Astrocyte (in vitro differentiated cells and primary cell): ENCODE measurements at regions not wholly inside any gene's neighbourhood (a gene's known extent, or its start where the extent isn't known, plus 50 kb on each side); places are given as distances from the start of the nearest gene placed in this dataset.

Experiments used
- DNase-seq: peaks from one replicate; pipeline ENCODE4 v3.0.0-alpha.2; 2010; ENCODE audit warnings: low read depth
- FAIRE-seq: peaks from 2 replicates; lab custom pipeline; 2011; peaks lifted over from hg19 to GRCh38; lab: Jason Lieb, UNC
- H2AFZ ChIP-seq: 2 replicates; pipeline ENCODE4 v1.6.0; 2012; ENCODE audit warnings: low read depth, low read length, inconsistent platforms
- H3K27ac ChIP-seq: 2 replicates; pipeline ENCODE4 v1.5.1; 2011; ENCODE audit warnings: low read depth, low read length, inconsistent platforms
- H3K27me3 ChIP-seq: 2 replicates; pipeline ENCODE4 v1.6.0; 2011; ENCODE audit warnings: low read length, inconsistent platforms; ENCODE audit not compliant: insufficient read depth
- H3K36me3 ChIP-seq: 2 replicates; pipeline ENCODE4 v1.5.1; 2011; ENCODE audit warnings: low read length, inconsistent platforms; ENCODE audit not compliant: insufficient read depth
- H3K4me1 ChIP-seq: 2 replicates; pipeline ENCODE4 v1.5.1; 2011; ENCODE audit warnings: low read length, inconsistent platforms; ENCODE audit not compliant: insufficient read depth
- H3K4me2 ChIP-seq: 2 replicates; pipeline ENCODE4 v1.6.0; 2012; ENCODE audit warnings: low read length, inconsistent platforms
- H3K4me3 ChIP-seq: 2 replicates; pipeline ENCODE4 v1.5.1; 2011; ENCODE audit warnings: low read depth, mild to moderate bottlenecking, low read length, inconsistent platforms; ENCODE audit not compliant: insufficient read depth
- H3K79me2 ChIP-seq: 2 replicates; pipeline ENCODE4 v1.6.0; 2012; ENCODE audit warnings: mild to moderate bottlenecking, low read length, inconsistent platforms; ENCODE audit not compliant: insufficient read depth
- H3K9ac ChIP-seq: 2 replicates; pipeline ENCODE4 v1.6.0; 2012; ENCODE audit warnings: mild to moderate bottlenecking, low read length, inconsistent platforms
- H3K9me3 ChIP-seq: 2 replicates; pipeline ENCODE4 v1.5.1; 2012; ENCODE audit warnings: low read depth, mild to moderate bottlenecking, low read length, inconsistent platforms; ENCODE audit not compliant: insufficient read depth
- H4K20me1 ChIP-seq: 2 replicates; pipeline ENCODE4 v1.6.0; 2012; ENCODE audit warnings: low read length, inconsistent platforms; ENCODE audit not compliant: insufficient read depth
- H3K27ac Mint-ChIP-seq: one replicate; pipeline ENCODE4 v1.8.0; 2021; ENCODE audit warnings: mild to moderate bottlenecking, mixed read lengths; ENCODE audit not compliant: unreplicated experiment
- H3K27me3 Mint-ChIP-seq: one replicate; pipeline ENCODE4 v1.8.0; 2021; ENCODE audit warnings: low read depth, mixed read lengths; ENCODE audit not compliant: unreplicated experiment
- H3K36me3 Mint-ChIP-seq: one replicate; pipeline ENCODE4 v1.8.0; 2021; ENCODE audit warnings: low read depth, mixed read lengths; ENCODE audit not compliant: unreplicated experiment
- H3K4me1 Mint-ChIP-seq: one replicate; pipeline ENCODE4 v1.8.0; 2021; ENCODE audit warnings: low read depth, mixed read lengths; ENCODE audit not compliant: unreplicated experiment
- H3K4me3 Mint-ChIP-seq: one replicate; pipeline ENCODE4 v1.8.0; 2021; ENCODE audit warnings: mild to moderate bottlenecking, moderate library complexity, mixed read lengths; ENCODE audit not compliant: unreplicated experiment
- H3K9me3 Mint-ChIP-seq: one replicate; pipeline ENCODE4 v1.8.0; 2021; ENCODE audit warnings: mild to moderate bottlenecking, mixed read lengths; ENCODE audit not compliant: unreplicated experiment
- EZH2 ChIP-seq: IDR thresholded peaks from 2 replicates; pipeline ENCODE4 v1.6.1; 2012; ENCODE audit warnings: mild to moderate bottlenecking, low read length, inconsistent platforms; ENCODE audit not compliant: insufficient read depth
- TF ChIP-seq, protein P1 (sequence below): IDR thresholded peaks from 2 replicates; pipeline ENCODE4 v1.5.1; 2011; ENCODE audit warnings: low read depth, mild to moderate bottlenecking, inconsistent platforms, low read length, moderate library complexity; ENCODE audit not compliant: insufficient read depth

DNA sequence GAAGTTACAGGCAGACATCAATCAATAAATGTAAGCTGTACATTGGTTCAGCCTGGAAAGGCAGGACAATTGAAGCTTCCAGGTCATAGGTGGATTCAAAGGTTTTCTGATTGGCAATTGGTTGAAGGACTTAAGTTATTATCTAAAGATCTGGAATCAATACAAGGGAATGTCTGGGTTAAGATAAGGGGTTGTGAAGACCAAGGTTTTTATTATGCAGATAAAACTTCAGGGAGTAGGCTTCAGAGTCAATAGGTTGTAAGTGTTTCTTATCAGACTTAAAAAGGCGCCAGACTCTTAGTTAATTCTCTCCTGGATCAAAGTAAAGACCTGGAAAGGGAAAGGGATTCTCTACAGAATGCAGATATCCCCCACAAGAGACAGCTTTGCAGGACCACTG lies 935.4 kb downstream of the TBC1D22A start:
- Histone ChIP-seq H3K4me3 (no peak overlapping the region), H3K27ac (no peak overlapping the region), H3K4me1 (no peaks in the 10 kb centered on the region), H3K27me3 (no peaks in the 10 kb centered on the region), H3K36me3 (no peaks in the 10 kb centered on the region), H3K9ac (no peak overlapping the region), H4K20me1 (no peaks in the 10 kb centered on the region), H2AFZ (no peak overlapping the region), H3K4me2 (no peak overlapping the region), H3K79me2 (no peaks in the 10 kb centered on the region), H3K9me3 (peaks cover 5% of the 10 kb centered on the region)
- H3K4me3 Mint-ChIP-seq = no peak overlapping the region
- TF ChIP-seq, protein P1, sequence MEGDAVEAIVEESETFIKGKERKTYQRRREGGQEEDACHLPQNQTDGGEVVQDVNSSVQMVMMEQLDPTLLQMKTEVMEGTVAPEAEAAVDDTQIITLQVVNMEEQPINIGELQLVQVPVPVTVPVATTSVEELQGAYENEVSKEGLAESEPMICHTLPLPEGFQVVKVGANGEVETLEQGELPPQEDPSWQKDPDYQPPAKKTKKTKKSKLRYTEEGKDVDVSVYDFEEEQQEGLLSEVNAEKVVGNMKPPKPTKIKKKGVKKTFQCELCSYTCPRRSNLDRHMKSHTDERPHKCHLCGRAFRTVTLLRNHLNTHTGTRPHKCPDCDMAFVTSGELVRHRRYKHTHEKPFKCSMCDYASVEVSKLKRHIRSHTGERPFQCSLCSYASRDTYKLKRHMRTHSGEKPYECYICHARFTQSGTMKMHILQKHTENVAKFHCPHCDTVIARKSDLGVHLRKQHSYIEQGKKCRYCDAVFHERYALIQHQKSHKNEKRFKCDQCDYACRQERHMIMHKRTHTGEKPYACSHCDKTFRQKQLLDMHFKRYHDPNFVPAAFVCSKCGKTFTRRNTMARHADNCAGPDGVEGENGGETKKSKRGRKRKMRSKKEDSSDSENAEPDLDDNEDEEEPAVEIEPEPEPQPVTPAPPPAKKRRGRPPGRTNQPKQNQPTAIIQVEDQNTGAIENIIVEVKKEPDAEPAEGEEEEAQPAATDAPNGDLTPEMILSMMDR = no peak
- no peak for TF ChIP-seq EZH2
- H3K9me3 Mint-ChIP-seq = no peaks in the 10 kb centered on the region
- no peak overlapping the region for H3K27ac Mint-ChIP-seq
- no peaks in the 10 kb centered on the region for H3K4me1 Mint-ChIP-seq
- peaks cover 6% of the 10 kb centered on the region for H3K27me3 Mint-ChIP-seq
- FAIRE-seq (no peak), DNase-seq (no peak)
- no peaks in the 10 kb centered on the region for H3K36me3 Mint-ChIP-seq

DNA sequence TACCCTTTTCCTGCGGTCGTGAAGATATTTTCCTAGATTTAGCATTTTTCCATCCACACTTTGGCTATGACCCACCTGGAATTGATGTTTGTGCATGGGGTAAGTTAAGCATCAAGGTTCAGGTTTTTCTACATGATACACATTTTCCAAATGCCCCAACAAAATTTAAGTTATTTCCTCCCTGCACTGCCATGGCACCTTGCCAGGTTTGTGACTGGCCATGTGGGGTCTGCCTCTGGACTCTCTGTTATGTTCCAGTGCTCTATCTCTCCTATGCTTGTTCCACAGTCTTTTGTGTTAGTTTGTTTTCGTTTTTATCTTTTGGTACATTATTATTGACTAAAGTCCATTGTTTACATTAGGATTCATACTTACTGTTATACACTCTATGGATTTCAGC lies 934.3 kb downstream of the TBC1D22A start:
- no peaks in the 10 kb centered on the region for H3K79me2 ChIP-seq
- Mint-ChIP-seq H3K36me3 (no peaks in the 10 kb centered on the region), H3K27me3 (peaks cover 6% of the 10 kb centered on the region), H3K4me3 (no peak overlapping the region), H3K9me3 (no peaks in the 10 kb centered on the region), H3K4me1 (no peaks in the 10 kb centered on the region), H3K27ac (no peak overlapping the region)
- no peak overlapping the region for H3K4me3 ChIP-seq
- no peaks in the 10 kb centered on the region for H3K4me1 ChIP-seq
- no peak for DNase-seq
- no peak for TF ChIP-seq EZH2
- TF ChIP-seq, protein P1 = no peak
- H2AFZ ChIP-seq = no peak overlapping the region
- no peaks in the 10 kb centered on the region for H3K36me3 ChIP-seq
- H3K9ac ChIP-seq = no peak overlapping the region
- H3K4me2 ChIP-seq = no peak overlapping the region
- H3K27ac ChIP-seq = no peak overlapping the region
- no peak for FAIRE-seq
- peaks cover 7% of the 10 kb centered on the region for H3K9me3 ChIP-seq
- H3K27me3 ChIP-seq = no peaks in the 10 kb centered on the region
- H4K20me1 ChIP-seq = no peaks in the 10 kb centered on the region

DNA sequence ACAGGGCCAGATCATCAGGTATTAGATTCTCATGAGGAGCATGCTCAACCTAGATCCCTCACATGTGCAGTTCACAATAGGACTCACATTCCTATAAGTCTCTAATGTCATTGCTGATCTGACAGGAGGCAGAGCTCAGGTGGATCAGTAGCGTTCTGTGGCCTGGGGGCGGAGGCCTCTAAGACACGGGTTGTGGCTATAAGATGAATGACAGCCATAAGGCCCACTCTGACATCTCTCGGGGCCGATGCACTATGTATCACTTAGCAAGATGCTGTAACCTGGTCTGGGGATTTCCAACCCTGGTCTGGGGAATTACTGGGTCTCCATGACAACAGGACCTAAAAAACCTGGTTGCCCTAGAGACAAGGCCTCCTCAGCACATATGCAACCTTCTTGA lies 932.7 kb downstream of the TBC1D22A start:
- no peak overlapping the region for H3K4me3 Mint-ChIP-seq
- Histone ChIP-seq H3K4me3 (no peak overlapping the region), H3K9me3 (peaks cover 7% of the 10 kb centered on the region), H4K20me1 (no peaks in the 10 kb centered on the region), H3K79me2 (no peaks in the 10 kb centered on the region), H3K4me1 (no peaks in the 10 kb centered on the region), H3K27me3 (no peaks in the 10 kb centered on the region), H3K36me3 (no peaks in the 10 kb centered on the region), H3K27ac (no peak overlapping the region), H3K9ac (no peak overlapping the region), H2AFZ (no peak overlapping the region), H3K4me2 (no peak overlapping the region)
- no peak for DNase-seq
- H3K36me3 Mint-ChIP-seq = no peaks in the 10 kb centered on the region
- peaks cover 6% of the 10 kb centered on the region for H3K27me3 Mint-ChIP-seq
- H3K27ac Mint-ChIP-seq = no peak overlapping the region
- no peaks in the 10 kb centered on the region for H3K9me3 Mint-ChIP-seq
- FAIRE-seq = no peak
- H3K4me1 Mint-ChIP-seq = no peaks in the 10 kb centered on the region
- TF ChIP-seq, protein P1 = no peak
- TF ChIP-seq EZH2 = no peak
